Fibroblast of skin of back (primary cell): ENCODE measurements at regions not wholly inside any gene's neighbourhood (a gene's known extent, or its start where the extent isn't known, plus 50 kb on each side); places are given as distances from the start of the nearest gene placed in this dataset.
"Not testable (repeated sequence)": the region's sequence is repeated elsewhere in the genome, so short reads cannot be mapped to it uniquely, and the experiment has no call there.

Experiments used
- DNase-seq: peaks from one replicate; pipeline ENCODE4 v3.0.0-alpha.2; 2013

GRCh38 chr11:128153697-128154048, 433.7 kb downstream of the ETS1 start:
- no peak for DNase-seq

- no peak for DNase-seq
These were observed 434.3 kb downstream of the ETS1 start for GRCh38 chr11:128152796-128153696.

DNA sequence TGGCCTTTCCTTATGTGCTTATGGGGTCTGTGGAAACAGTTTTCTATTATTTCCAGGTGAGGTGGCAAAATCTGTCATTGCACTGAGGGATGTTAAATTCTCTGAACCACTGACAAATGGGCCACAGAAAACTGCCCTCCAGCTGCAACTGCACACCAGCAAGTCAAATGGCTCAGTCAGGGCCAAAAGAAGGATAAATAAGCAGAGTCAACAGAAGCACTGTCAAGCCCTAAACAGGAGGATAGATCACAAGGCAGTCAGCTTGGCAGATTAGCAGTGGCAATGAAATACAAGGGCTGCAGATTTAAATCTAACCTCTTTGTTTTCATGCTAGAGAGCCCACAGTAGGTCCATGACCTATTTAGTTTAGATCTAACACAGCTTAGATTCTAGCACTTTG, 435.6 kb downstream of the ETS1 start:
- no peak for DNase-seq

GRCh38 chr11:128151338-128151737, 436.0 kb downstream of the ETS1 start:
- no peak for DNase-seq

DNA sequence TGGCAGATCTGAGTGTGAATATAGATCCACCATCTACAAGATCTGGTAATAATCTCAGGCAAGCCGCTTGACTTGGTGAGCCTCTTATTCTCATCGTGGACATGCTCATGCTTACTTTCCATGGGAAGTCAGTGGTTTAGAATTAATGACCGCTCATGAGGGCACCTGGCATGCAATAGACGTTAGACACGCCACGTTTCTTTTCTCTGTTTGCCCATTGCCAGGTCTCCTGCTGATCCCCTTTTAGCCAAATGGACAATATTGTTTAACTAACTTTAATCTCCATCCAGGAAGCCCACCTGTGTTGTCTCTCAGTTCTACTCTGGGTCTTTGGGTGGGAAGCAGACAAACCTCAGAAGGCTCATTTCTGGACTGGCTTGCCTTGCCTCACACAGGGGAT, 439.1 kb downstream of the ETS1 start:
- no peak for DNase-seq

- no peak for DNase-seq
These were observed 440.3 kb downstream of the ETS1 start for GRCh38 chr11:128146926-128147605.

GRCh38 chr11:128140293-128140692, 447.1 kb downstream of the ETS1 start:
- not testable (repeated sequence) for DNase-seq

DNA sequence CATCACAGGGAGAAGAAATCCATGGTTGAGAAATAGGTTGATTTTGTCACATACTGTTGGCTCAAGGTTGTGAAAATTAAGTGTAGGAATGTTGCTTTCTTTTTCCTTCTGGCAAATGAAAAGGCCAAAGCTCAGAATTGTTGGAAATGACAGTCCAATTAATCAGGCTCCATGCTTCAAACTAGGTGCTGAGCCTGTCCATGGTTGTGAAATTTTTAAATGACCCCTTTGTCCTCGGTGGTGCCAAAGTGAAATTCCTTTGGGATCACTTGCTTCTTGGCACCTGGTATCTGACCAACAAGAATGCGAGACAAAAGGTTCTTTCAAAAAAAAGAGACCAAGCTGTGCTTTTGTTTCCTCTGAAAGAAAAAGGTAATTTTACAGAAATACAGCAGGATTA, 451.9 kb downstream of the ETS1 start:
- DNase-seq: no peak

GRCh38 chr11:128133501-128133900, 453.9 kb downstream of the ETS1 start:
- peak; percentile 9 for DNase-seq

DNA sequence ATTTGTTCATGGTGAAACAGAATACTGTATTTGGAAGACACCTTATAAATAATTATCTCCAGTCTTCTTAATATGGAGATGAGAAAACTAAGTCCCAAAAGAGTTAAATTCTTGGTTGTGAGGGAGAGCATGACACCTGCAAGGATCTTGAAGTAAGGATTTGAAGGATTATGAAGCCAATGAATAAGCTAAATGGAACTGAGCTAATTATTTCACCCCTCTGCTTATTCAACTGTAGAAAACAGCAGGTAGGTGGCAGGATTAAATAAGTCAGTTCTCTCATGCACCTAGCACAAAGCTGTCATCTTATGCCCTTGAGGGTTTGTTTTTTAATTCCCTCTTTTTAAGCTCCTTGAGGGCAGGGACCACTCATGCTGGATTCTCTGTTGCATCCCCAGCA, 457.3 kb downstream of the ETS1 start:
- no peak for DNase-seq

- no peak for DNase-seq
These were observed 461.6 kb downstream of the ETS1 start for GRCh38 chr11:128125723-128126122.

DNA sequence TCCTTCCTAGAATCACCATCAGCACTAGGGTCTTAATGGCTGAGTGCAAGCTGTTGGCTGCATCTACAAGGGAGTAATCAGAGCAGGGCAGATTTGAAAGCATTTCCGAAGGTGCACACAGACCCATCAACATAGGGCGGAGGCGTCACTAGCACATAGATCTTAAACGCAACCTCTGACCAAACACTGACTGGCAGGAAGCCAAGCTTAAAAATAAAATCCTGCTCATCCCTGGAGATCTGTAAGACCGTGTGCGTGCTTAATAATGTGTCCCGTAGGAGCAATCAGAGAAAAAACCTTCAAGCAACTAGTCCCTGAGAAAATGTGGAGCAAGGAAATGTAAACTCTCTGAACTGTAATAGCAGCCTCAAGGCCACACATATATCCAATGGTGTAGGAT, 470.5 kb downstream of the ETS1 start:
- DNase-seq: peak; percentile 30

DNA sequence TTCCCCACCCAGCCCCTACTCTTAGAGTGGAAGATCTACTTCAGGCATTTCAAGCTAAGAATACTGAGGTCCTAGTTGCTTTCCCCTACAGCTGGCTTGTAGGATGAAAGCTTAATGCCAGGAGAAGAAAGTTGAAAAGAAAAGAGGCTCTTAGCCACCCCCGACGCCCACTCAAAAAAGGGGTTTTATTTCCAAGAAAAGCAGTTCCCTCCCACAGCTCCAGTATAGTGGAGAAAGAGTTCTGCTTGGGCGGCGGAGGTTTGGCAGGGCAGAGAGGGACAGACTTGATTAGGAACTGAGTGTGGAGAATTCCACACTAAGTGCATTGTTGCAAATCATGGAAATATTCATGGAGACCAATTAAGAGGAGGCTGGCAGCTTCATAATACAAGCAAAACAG, 470.9 kb downstream of the ETS1 start:
- no peak for DNase-seq

- DNase-seq: no peak
These were observed 481.4 kb downstream of the ETS1 start for GRCh38 chr11:128105950-128106349.

GRCh38 chr11:128105511-128105910, 481.8 kb downstream of the ETS1 start:
- no peak for DNase-seq

DNA sequence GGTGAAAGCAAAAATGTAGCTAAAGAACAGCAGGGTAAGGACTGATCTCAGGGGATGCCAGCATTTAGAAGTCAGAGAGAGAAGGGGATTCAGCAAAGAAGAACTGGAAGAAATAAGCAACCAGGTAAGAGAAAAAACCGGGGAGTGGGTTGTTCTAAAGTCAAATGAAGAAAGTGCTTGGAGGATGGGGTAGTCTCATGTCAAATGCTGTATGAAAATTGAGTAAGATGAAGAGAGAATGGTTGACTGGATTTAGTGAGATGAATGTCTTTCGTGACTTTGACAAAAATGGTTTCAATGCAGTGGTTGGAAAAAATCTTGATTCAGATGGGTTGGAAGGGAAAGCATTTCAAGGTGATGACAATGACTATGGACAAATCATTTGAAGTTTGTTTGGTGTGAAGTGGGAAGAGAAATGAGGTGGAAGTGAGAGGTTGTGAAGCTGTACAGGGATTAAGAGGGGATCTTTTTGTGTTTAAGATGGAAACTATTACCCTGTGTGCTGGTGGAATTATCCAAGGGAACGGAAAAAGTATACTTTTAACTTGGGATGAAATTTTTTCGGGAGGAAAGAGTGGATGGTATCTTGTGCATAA, 484.0 kb downstream of the ETS1 start:
- DNase-seq: no peak

- no peak for DNase-seq
These were observed 488.6 kb downstream of the ETS1 start for GRCh38 chr11:128098781-128099180.

DNA sequence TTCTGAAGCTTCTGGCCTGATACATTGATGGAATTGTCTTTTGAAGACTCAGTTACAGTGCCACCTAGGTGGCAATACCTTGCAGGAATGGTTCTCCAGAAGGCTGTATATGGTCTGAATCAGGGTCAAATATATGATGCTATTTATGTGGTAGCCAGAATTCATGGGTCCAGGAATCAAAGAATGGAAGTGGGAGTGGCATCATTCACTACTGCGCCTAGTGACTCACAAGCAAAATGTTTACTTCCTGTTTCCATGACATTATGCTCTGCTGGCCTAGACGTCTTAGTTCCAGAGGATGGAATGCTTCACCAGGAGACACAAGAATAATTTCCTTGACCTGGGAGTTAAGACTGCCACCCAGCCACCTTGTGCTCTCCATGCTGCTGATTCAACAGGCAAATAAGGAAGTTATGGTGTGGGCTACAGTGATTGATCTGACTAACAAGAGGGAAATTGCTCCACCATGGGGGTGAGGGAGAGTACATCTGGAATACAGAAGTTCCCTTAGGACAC, 491.8 kb downstream of the ETS1 start:
- DNase-seq: peak; percentile 93

DNA sequence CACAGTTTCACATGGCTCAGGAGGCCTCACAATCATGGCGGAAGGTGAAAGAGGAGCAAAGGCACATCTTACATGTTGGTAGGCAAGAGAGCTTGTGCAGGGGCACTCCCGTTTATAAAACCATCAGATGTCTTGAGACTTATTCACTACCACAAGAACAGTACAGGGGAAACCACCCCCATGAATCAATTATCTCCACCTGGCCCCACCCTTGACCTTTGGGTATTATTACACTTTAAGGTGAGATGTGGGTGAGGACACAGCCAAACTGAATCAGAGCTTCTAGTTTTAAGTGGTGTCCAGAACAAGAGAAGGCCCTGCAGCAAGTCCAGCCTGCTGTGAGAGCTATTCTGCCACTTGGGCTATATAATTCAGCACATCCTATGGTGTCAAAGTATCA, 493.7 kb downstream of the ETS1 start:
- no peak for DNase-seq

DNA sequence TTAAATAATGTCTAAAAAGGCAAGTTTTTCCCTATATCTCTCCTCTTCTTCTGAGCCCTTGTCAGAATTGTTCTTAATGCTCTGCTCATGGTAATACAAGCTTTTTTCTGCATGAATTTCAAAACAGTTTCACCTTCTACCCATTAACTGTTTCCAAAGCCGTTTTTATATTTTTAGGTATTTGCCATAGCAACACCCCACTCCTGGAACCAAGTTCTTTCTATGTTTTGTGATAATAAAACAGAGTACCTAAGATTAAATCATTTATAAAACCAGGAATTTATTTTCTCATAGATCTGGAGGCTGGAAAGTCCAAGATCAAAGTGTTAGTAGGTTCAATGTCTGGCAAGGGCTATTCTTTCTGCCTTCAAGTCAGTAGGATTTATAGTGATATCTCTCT, 497.4 kb downstream of the ETS1 start:
- no peak for DNase-seq

DNA sequence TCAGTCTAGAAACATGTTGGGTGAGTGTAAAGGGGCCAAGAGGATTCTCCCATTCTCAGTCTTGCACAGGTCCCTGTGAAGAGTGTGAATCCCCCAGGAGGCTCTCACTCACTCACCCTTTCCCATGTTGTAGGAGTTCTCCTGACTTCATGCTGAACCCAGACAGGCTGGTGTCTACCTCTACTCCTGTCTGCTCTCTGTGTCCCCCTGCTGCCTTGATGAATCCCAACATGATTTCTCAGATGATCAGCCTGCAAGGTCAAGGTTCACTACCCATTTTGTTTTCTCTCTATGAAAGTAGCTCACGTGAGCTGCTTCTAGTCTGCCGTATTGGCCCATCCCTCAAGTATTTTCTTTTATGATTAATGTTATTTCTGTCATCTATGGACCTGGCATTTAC, 500.6 kb downstream of the ETS1 start:
- DNase-seq: no peak

- no peak for DNase-seq
These were observed 502.1 kb downstream of the ETS1 start for GRCh38 chr11:128085276-128085675.

DNA sequence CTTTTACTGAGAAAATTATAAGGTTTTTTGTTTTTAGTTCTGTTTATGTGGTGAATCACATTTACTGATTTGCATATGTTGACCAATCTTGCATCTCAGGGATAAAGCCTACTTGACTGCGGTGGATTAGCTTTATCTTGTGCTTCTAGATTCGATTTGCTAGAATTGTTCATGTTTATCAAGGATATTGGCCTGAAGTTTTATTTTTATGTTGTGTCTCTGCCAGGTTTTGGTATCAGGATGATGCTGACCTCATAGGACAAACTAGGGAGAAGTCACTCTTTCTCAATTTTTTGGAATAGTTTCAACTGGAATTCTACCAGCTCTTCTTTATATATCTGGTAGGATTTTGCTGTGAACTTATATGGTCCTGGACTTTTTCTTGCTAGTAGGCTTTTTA, 504.8 kb downstream of the ETS1 start:
- DNase-seq: no peak

- DNase-seq: peak; percentile 41
These were observed 517.7 kb downstream of the ETS1 start for GRCh38 chr11:128069665-128070064.
